ENCODE measurements at regions not wholly inside any gene's neighbourhood (a gene's known extent, or its start where the extent isn't known, plus 50 kb on each side); places are given as distances from the start of the nearest gene placed in this dataset.

DNA sequence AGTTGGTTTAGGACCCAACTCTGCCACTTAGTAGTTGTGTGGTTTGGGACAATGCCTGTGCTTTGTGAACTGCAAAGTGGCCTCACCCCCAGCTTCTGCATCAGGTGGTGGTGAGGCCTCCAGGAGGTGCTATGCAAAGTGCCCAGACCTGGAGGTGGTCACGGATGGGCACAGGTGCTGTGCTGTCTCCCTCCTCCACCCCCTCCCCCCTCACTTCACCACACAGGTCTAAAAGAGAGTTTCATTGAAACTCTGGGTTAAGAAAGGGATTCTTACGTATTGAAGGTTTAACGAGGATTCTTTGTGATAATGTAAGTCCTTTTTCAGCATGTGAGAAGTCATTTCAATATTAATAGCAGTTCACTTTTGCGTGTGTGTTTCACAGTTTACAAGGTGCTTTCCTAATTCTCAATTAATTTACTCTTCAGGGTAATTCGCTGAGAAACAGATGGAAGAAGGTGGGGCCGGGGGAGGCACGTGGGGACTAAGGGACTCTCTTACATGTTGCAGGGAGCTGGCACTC lies 369.9 kb downstream of the LPIN1 start:
- TF ChIP-seq, protein P1, sequence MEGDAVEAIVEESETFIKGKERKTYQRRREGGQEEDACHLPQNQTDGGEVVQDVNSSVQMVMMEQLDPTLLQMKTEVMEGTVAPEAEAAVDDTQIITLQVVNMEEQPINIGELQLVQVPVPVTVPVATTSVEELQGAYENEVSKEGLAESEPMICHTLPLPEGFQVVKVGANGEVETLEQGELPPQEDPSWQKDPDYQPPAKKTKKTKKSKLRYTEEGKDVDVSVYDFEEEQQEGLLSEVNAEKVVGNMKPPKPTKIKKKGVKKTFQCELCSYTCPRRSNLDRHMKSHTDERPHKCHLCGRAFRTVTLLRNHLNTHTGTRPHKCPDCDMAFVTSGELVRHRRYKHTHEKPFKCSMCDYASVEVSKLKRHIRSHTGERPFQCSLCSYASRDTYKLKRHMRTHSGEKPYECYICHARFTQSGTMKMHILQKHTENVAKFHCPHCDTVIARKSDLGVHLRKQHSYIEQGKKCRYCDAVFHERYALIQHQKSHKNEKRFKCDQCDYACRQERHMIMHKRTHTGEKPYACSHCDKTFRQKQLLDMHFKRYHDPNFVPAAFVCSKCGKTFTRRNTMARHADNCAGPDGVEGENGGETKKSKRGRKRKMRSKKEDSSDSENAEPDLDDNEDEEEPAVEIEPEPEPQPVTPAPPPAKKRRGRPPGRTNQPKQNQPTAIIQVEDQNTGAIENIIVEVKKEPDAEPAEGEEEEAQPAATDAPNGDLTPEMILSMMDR (IDR thresholded peaks at IDR 0.05; ENCODE audit: low read depth, low read length), result no peak
- no peak for TF ChIP-seq POLR2A (IDR thresholded peaks at IDR 0.05; ENCODE audit: extremely low read depth, insufficient read length)
